Natural killer cell (primary cell): ENCODE measurements at regions not wholly inside any gene's neighbourhood (a gene's known extent, or its start where the extent isn't known, plus 50 kb on each side); places are given as distances from the start of the nearest gene placed in this dataset.

ENCODE experiments used
- ATAC-seq, 3 donors: fragments of 150-1000 bp in 2 of 3; fragments of 200-7000 bp in 1 of 3; cut with Tn5 transposase; 1 replicate in 1 of 3; 2 replicates in 2 of 3; pipeline ENCODE4 v1.10.0; 2021; ENCODE audit warnings: mild to moderate bottlenecking in 2 of 3, moderate library complexity in 2 of 3
- DNase-seq, 2 donors: peaks; one replicate each; pipeline versions ENCODE4 v3.0.0 to v3.0.0-alpha.2; 2013 to 2021; ENCODE audit warnings: mixed read lengths in 1 of 2
- H3K27ac ChIP-seq: one replicate; pipeline ENCODE4 v1.5.1; 2013; ENCODE audit warnings: mild to moderate bottlenecking, low read length
- H3K27me3 ChIP-seq: one replicate; pipeline ENCODE4 v1.6.1; 2013; ENCODE audit warnings: low read length; ENCODE audit not compliant: control insufficient read depth, insufficient read depth
- H3K36me3 ChIP-seq: one replicate; pipeline ENCODE4 v1.6.1; 2013; ENCODE audit warnings: low read length; ENCODE audit not compliant: control insufficient read depth, insufficient read depth
- H3K4me1 ChIP-seq: one replicate; pipeline ENCODE4 v1.6.1; 2013; ENCODE audit warnings: low read length; ENCODE audit not compliant: control insufficient read depth, insufficient read depth
- H3K4me3 ChIP-seq: one replicate; pipeline ENCODE4 v1.5.1; 2013; ENCODE audit warnings: low read length
- H3K9me3 ChIP-seq: one replicate; pipeline ENCODE4 v1.6.1; 2013; ENCODE audit warnings: low read length; ENCODE audit not compliant: control insufficient read depth, insufficient read depth
- H3K27ac Mint-ChIP-seq, 2 donors: one replicate each; pipeline ENCODE4 v1.8.0; 2022; ENCODE audit warnings: mild to moderate bottlenecking in 2 of 2, mixed read lengths in 2 of 2, moderate library complexity in 1 of 2
- H3K27me3 Mint-ChIP-seq, 2 donors: one replicate each; pipeline ENCODE4 v1.8.0; 2022; ENCODE audit warnings: low read depth in 2 of 2, mixed read lengths in 2 of 2
- H3K36me3 Mint-ChIP-seq: one replicate; pipeline ENCODE4 v1.8.0; 2022; ENCODE audit warnings: mixed read lengths
- H3K4me1 Mint-ChIP-seq, 2 donors: one replicate each; pipeline ENCODE4 v1.8.0; 2022; ENCODE audit warnings: mixed read lengths in 2 of 2
- H3K4me3 Mint-ChIP-seq: one replicate; pipeline ENCODE4 v1.8.0; 2022; ENCODE audit warnings: mild to moderate bottlenecking, moderate library complexity, mixed read lengths
- H3K9me3 Mint-ChIP-seq, 2 donors: one replicate each; pipeline ENCODE4 v1.8.0; 2022; ENCODE audit warnings: mixed read lengths in 2 of 2
- WGBS: methylation state at CpG from one replicate; pipeline ENCODE4 v1.1.7; 2013; ENCODE audit warnings: missing lambda C conversion rate; ENCODE audit not compliant: insufficient coverage; 5-methylcytosine and 5-hydroxymethylcytosine counted together
- intact Hi-C: fragments of 100-400 bp; cut with micrococcal nuclease; formaldehyde crosslinking; loops from one replicate; pipeline ENCODE4 v1.14.2; 2022
- TF ChIP-seq, protein P1 (sequence below): fragments of 200-600 bp; IDR thresholded peaks from one replicate; pipeline ENCODE4 v1.8.0; 2022; ENCODE audit warnings: antibody characterized with exemption

DNA sequence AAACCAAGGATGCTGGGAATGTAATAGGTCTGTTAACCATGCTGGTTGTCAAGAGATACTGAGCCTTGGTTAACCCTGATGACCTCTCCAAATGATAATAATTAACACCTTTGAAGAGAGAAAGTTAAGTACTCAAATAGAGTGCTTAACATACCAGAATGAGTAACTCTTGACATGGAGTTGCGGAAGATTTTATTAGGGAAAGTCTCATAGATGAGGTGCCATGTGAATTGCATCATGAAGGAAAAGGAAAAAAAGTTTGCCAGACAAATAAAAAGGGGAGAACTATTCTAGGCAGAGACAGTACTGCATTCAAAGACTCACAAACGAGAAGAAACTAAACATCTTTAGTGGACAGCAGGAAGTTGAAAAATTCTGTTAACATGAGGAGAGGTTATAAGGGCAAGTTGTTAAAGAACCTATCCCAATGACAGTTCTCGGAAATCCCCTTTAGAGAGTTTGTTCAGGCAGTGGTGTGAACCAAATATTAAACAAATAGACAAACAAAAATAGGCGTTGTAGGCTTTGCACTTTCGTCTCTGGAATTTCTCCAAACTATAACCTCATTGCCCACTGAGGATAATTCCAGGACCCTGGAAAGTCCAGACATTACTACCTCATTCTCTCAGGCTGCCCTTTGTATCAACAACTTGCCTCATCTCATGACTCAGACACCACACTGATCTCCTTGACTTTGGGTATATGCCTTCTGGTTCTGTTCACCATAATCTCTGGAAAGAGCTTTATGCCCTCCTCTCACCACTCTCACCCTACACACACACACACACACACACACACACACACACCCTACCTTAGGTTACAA lies 435.0 kb downstream of the GXYLT1 start:
- Mint-ChIP-seq H3K4me1 (no peaks in the 10 kb centered on the region), H3K27me3 (no peaks in the 10 kb centered on the region), H3K4me3 (no peak overlapping the region), H3K36me3 (no peaks in the 10 kb centered on the region), H3K27ac (no peak overlapping the region), H3K9me3 (peaks cover 4 to 9% of the 10 kb centered on the region in 2 donors)
- H3K27ac ChIP-seq = no peak overlapping the region
- ATAC-seq (no peak), DNase-seq (no peak)
- no peaks in the 10 kb centered on the region for H3K27me3 ChIP-seq
- H3K36me3 ChIP-seq = no peaks in the 10 kb centered on the region
- no peak overlapping the region for H3K4me3 ChIP-seq
- 76% methylated on average over 4 of the region's 5 CpGs for WGBS
- intact Hi-C loops = no loop called here
- no peaks in the 10 kb centered on the region for H3K4me1 ChIP-seq
- TF ChIP-seq, protein P1, sequence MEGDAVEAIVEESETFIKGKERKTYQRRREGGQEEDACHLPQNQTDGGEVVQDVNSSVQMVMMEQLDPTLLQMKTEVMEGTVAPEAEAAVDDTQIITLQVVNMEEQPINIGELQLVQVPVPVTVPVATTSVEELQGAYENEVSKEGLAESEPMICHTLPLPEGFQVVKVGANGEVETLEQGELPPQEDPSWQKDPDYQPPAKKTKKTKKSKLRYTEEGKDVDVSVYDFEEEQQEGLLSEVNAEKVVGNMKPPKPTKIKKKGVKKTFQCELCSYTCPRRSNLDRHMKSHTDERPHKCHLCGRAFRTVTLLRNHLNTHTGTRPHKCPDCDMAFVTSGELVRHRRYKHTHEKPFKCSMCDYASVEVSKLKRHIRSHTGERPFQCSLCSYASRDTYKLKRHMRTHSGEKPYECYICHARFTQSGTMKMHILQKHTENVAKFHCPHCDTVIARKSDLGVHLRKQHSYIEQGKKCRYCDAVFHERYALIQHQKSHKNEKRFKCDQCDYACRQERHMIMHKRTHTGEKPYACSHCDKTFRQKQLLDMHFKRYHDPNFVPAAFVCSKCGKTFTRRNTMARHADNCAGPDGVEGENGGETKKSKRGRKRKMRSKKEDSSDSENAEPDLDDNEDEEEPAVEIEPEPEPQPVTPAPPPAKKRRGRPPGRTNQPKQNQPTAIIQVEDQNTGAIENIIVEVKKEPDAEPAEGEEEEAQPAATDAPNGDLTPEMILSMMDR = no peak
- H3K9me3 ChIP-seq = no peaks in the 10 kb centered on the region

DNA sequence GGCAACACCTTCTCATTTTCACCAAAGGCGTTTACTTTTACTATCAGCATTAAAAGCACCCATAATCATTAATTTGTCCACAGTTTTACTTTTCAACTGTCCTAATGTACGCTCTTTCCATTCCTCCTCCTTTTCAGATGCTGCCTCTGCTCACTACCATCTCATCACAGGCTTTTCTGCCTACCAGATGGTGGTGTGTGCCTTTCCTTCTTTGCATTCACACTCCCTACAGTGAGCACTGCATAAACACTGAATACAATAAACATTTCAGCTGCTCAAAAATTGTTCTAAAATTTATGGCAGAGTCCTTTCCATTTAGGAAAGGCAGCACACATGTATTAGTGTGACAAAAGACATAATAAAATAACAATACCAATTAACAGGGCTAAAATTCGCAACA lies 435.7 kb downstream of the GXYLT1 start:
- TF ChIP-seq, protein P1 = no peak
- no peak overlapping the region for H3K27ac ChIP-seq
- no peaks in the 10 kb centered on the region for H3K27me3 ChIP-seq
- intact Hi-C loops = no loop called here
- Mint-ChIP-seq H3K9me3 (peaks cover 4 to 9% of the 10 kb centered on the region in 2 donors), H3K27me3 (no peaks in the 10 kb centered on the region), H3K36me3 (no peaks in the 10 kb centered on the region), H3K4me3 (no peak overlapping the region), H3K27ac (no peak overlapping the region), H3K4me1 (no peaks in the 10 kb centered on the region)
- H3K9me3 ChIP-seq = no peaks in the 10 kb centered on the region
- no peak for ATAC-seq
- no peaks in the 10 kb centered on the region for H3K4me1 ChIP-seq
- H3K36me3 ChIP-seq = no peaks in the 10 kb centered on the region
- no peak for DNase-seq
- H3K4me3 ChIP-seq = no peak overlapping the region
- 84% methylated on average over 2 of the region's 3 CpGs for WGBS

DNA sequence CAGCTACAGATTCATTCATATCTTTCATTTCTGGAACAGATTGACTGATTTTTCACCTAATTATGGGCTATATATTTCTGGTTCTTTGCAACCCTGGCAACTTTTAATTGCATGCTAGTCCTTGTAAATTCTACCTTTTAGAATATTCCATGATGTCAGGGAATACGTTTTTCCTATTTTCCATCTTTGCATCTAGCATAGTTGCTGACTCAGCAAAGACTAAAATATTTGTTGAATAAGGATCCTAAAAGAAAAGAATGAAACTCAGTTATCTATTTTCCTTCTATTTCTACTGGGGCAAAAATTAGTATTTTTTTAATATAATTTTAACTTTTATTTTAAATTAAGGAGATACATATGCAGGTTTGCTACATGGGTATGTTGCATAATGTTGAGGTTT lies 438.3 kb downstream of the GXYLT1 start:
- H3K4me1 Mint-ChIP-seq = no peaks in the 10 kb centered on the region
- no peaks in the 10 kb centered on the region for H3K4me1 ChIP-seq
- ATAC-seq (no peak), DNase-seq (no peak)
- no peak overlapping the region for H3K27ac ChIP-seq
- H3K36me3 ChIP-seq = no peaks in the 10 kb centered on the region
- TF ChIP-seq, protein P1 = no peak
- no peaks in the 10 kb centered on the region for H3K36me3 Mint-ChIP-seq
- H3K27ac Mint-ChIP-seq = no peak overlapping the region
- H3K9me3 ChIP-seq = no peaks in the 10 kb centered on the region
- peaks cover 4 to 6% of the 10 kb centered on the region in 2 donors for H3K9me3 Mint-ChIP-seq
- intact Hi-C loops = no loop called here
- no peaks in the 10 kb centered on the region for H3K27me3 ChIP-seq
- no CpG with 5 or more reads among the region's 1 CpG for WGBS
- no peaks in the 10 kb centered on the region for H3K27me3 Mint-ChIP-seq
- H3K4me3 ChIP-seq = no peak overlapping the region
- H3K4me3 Mint-ChIP-seq = no peak overlapping the region
